GM18951 (cell line): ENCODE measurements at regions not wholly inside any gene's neighbourhood (a gene's known extent, or its start where the extent isn't known, plus 50 kb on each side); places are given as distances from the start of the nearest gene placed in this dataset.

Experiments used
- POLR2A ChIP-seq: IDR thresholded peaks from 4 replicates; pipeline ENCODE4 v1.6.1; 2011; ENCODE audit warnings: mild to moderate bottlenecking; ENCODE audit not compliant: insufficient read length, insufficient read depth; ENCODE audit errors: extremely low read depth
- in situ Hi-C: fragments of 300-500 bp; cut with MboI; formaldehyde crosslinking; loops from one replicate; pipeline ENCODE4 v1.12.0; 2022; ENCODE audit warnings: low sequenced_read_pairs, mixed read lengths, inconsistent platforms; ENCODE audit not compliant: unreplicated experiment

DNA sequence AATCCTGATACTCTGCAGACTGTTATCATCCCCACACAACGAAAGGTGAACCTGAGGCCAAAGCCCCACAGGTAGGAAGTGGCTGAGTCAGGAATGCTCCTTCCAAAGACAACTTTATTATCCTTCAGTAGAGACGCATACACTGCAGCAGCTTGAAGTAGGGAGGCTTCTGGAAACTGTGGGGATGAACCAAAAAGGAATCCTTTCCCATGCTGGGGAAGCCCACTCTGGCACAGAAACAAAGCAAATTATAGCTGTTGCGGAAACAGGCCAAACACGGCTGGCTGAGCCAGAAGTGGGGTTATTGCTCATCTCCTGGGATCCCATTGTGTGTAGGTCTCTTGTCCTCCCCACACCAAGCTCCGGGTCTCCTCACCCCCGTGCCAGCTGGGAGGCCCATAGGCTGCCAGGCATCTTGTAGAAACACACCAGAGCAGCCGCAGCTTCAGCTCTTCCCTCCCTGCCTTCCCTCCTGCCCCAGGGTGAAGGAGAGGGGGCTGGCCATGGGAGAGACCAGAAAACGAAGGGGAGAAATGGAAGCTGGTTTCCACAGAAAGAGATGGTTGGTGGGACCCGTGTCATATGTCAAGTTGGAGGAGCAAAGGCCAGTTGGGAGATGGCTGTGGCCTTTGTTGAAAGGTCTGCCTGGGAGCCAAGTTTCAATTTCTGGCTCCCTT lies 176.9 kb upstream of the NABP1 start:
- no peak for TF ChIP-seq POLR2A
- in situ Hi-C loops = loop anchor here (25.0 kb wide), 1 partner anchor 439 kb away; no protein-coding TSS in a partner anchor

DNA sequence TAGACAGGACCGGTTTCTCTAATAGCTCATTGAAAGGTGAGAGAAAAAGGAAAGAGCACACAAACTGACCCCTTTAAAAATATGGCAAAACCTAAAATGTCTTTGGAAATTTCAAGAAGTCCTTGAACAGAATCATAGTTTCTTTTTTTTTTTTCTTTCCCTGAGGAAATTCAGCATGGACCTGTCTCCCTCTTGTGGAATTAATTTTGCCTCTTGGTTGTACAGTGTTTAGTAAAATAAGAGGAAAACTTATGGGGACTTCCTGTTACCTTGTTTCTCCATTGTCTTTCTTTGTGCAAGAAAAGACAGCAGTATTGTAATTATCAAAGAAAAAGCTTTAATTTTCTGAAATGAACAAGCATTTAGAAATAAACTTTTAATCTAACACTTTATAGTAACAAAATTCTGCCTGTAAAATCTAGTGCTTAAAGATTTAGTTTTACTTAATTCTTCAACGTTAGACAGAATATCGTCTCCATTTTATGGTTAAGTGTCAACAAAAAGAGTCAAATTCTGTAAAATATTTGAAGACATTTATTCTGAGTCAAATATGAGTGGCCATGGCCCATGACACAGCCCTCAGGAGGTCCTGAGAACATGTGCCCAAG lies 176.3 kb upstream of the NABP1 start:
- in situ Hi-C loops = loop anchor here (25.0 kb wide), 1 partner anchor 439 kb away; no protein-coding TSS in a partner anchor
- TF ChIP-seq POLR2A = no peak

DNA sequence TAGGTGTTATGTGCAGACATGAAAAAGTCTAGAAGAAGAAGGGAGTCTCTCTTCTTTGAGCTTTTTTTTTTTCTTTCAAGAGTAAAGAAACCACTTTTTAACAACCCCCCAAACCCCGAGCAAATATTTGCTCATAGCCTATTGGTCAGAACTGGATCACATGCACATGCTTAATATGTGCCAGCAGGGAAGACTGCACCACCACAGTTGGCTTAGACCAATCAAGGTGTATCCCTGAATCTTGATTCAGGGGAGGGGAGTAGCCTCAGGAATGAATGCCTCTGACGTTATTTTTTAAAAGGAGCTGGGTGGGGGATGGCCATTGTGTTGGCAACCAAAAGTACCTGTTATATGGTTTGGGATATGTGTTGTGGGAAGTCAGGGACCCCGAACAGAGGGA lies 171.4 kb upstream of the NABP1 start:
- no peak for TF ChIP-seq POLR2A
- in situ Hi-C loops = loop anchor here (25.0 kb wide), 1 partner anchor 444 kb away; no protein-coding TSS in a partner anchor

DNA sequence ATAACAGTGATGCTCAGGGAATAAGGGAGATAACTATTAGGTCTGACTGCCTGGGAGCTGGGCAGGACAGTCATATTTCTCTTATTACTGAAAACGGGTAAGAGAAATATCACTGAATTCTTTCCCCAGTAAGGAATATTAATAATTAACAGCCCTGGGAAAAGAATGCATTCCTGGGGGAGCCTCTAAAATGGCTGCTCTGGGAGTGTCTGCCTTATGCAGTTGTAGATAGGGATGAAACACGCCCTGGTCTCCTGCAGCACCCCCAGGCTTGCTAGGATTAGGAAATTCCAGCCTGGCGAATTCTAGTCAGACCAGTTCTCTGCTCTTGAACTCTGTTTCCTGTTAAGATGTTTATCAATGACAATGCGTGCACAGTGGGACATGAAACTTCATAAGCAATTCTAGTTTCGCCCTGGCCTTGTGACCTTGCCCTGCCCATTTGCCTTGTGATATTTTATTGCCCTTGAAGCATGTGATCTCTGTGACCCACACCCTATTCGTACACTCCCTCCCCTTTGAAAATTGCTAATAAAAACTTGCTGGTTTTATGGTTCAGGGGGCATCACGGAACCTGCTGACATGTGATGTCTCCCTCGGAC lies 170.6 kb upstream of the NABP1 start:
- in situ Hi-C loops = loop anchor here (25.0 kb wide), 1 partner anchor 445 kb away; no protein-coding TSS in a partner anchor

DNA sequence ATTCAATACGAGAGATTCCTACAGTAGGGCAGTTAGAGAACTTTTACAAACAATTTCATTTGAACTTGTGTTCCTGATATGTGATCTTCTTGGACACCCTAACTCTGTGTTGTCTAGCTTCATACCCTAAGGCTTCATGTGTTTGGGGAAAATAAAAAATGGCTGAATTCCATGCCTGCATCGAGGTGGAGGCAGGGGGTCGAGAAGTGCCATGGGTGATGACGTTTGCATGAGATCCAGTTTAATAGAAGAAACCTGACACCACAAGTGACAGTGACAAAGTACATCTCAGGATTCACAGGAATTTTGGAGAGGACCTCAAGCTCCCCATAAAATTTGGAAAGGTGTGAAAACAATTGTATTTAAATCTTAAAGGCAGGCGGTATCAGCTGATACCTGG lies 169.2 kb upstream of the NABP1 start:
- in situ Hi-C loops = loop anchor here (25.0 kb wide), 1 partner anchor 446 kb away; no protein-coding TSS in a partner anchor
- TF ChIP-seq POLR2A = no peak

DNA sequence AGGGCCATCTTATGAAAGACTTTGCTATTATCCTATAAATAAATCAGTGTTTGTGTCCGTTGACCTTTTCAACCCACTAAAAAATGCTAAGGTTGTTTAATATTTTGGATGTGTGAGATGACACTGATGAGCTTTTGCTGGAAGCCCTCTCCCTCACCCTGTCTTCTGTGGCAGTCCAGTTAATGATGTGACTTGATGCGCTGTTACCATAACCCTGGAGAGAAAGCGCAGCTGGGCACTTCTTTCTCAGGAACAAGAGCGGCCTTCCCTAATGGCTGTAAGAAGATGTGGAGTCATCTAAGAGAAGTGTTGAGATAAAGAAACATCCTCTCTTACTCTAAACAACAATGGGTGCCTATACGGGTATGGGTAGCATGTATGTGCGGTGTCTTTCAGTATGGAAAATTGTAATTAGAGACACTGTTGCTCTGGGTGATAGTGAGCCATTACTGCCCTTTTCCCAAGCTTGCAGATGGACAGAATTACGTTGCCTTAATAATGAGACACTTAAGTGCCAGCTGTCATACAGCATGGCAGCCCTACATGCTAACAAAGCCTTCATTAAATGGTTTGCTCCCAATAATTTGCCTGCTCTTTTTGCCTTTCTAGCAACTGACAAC lies 165.6 kb upstream of the NABP1 start:
- TF ChIP-seq POLR2A = no peak
- in situ Hi-C loops = loop anchor here (25.0 kb wide), 1 partner anchor 450 kb away; no protein-coding TSS in a partner anchor

DNA sequence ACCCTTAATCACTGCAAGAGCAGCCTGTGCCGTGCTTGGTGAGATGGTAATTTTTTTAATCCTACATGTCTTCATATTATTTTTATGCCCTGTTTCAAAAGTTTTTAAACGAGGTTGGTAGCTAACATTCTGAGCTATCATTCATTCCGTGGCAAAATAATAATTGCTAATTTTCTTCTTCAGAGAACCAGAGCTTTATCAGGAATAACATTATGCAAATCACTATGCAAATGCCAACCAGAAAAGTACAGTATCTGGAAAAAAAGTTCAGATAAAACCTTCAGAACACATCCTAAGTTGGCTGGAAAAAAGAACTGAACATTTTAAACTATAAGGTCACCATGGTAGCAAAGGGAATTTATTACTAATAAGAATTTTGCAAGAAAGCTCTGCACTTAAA lies 165.1 kb upstream of the NABP1 start:
- TF ChIP-seq POLR2A = no peak
- in situ Hi-C loops = loop anchor here (25.0 kb wide), 1 partner anchor 451 kb away; no protein-coding TSS in a partner anchor

DNA sequence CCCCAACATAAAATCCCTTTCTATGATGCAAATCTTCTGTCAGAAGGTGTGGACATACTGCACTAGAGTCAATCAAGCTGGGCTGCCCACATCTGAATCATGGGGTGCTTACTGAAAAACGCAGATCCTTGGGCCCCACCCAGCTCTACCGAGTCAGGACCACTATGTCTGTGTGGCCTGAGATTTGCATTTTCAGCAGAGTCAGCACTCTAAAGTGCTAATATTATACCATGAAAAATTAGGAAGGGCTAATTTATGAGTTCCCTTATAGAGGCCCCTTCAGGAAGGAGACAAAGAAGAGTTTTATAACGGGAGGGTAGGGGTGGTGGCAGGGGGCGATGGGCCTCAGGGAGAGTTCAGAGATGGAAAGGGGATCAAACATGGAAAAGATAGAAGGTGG lies 163.3 kb upstream of the NABP1 start:
- TF ChIP-seq POLR2A = no peak
- in situ Hi-C loops = loop anchor here (25.0 kb wide), 1 partner anchor 452 kb away; no protein-coding TSS in a partner anchor

DNA sequence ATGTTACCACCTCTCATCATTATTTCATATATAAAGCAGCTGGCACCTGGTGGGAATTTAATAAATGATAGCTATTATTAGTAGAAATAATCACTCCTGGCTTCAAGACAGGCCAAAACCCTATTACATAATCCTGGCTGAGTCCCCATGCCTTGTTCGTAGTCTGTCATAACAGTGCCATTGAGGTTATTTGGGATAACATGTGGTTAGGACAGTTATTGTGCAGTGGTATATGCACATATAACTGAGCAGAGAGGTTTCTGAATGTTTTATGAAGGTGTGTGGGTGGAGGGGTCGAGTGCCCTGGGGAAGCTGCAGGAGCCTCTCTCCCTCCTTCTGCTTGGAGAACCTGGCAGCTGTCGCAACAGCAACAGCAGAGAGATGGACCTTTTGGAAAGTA lies 162.4 kb upstream of the NABP1 start:
- TF ChIP-seq POLR2A = no peak
- in situ Hi-C loops = loop anchor here (25.0 kb wide), 1 partner anchor 453 kb away; no protein-coding TSS in a partner anchor

DNA sequence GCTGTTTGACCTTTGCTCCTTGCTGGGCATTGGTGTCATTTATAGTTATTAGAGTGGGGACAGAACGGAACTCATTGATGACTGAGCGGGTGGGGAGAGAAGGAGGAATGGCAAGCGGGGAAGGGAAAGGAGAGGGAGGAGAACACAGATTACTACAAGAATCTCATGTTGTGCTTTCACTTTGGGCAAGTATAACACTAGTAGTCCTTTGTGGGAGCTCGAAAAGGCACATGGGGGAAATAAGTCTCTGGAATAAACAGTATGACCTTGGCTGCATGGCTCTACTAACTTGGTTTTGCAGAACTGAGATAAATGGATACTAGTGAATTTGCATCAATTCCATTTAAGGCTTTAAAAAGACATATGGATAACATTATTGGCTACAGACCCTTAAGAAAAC lies 161.7 kb upstream of the NABP1 start:
- no peak for TF ChIP-seq POLR2A
- in situ Hi-C loops = loop anchor here (25.0 kb wide), 1 partner anchor 454 kb away; no protein-coding TSS in a partner anchor

DNA sequence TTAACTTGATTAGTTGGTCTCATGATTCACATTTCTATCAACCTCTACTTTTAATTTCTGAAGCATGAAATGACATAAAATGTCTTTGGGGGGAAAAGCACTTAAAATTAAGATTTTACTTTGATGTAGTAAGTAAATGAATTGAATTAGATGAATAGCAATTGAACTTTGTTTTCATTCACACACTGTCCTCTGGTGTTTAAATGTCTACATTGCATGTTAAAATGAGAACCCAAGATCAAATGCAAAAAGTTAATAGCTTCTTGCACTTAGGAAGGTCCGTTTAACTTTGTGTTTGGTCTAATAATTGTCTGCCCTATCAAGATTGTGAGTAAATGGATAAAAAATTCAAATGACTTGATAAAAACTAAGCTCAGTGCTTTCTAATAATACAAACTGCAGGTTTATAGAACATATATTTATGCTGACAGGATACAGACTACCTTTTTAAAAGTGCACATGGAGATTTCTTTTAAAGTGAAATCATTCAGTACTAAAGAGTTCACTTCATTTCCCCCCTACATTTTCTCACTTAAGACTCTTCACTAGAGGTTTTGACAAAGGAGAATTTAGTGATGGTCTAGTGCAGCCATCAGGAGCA lies 156.2 kb upstream of the NABP1 start:
- in situ Hi-C loops = loop anchor here (25.0 kb wide), 1 partner anchor 459 kb away; no protein-coding TSS in a partner anchor
- TF ChIP-seq POLR2A = no peak

DNA sequence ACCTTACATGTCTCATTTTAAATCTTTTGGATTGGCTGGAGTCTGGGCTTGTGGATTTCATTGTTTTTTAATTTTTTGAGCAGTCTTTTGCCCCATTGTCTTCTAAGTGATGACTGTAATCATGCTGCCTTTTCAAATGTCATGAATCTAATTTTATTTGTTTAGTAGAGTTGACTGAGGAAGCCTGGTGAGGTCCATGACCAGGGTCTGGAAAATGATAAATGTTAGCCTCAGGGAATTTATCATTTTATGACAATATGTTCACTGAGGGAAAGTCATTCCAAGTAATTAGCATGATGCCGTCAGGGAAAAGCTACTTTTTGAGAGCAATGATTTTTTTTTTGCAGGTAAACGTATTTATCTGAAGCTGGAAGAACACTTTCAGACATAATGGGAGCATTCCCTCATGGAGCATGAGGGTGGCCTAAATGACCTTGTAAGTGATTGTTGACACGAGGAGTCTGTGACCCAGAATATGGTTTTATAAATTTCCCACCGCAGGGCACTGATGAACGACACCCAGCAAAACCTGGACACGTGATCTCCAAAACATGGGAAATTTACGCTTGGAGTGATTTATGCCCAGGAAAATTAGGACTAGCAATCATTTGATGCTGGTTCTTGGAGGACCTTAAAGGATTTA lies 155.3 kb upstream of the NABP1 start:
- no peak for TF ChIP-seq POLR2A
- in situ Hi-C loops = loop anchor here (25.0 kb wide), 1 partner anchor 460 kb away; no protein-coding TSS in a partner anchor
